ENCODE measurements at regions not wholly inside any gene's neighbourhood (a gene's known extent, or its start where the extent isn't known, plus 50 kb on each side); places are given as distances from the start of the nearest gene placed in this dataset.

- TF ChIP-seq CTCF (IDR thresholded peaks at IDR 0.05): no peak
- TF ChIP-seq POLR2A (IDR thresholded peaks at IDR 0.05): no peak
Observed at GRCh38 chr16:85491798-85492294, 121.3 kb upstream of the GSE1 start.
